ENCODE measurements at regions not wholly inside any gene's neighbourhood (a gene's known extent, or its start where the extent isn't known, plus 50 kb on each side); places are given as distances from the start of the nearest gene placed in this dataset.

DNA sequence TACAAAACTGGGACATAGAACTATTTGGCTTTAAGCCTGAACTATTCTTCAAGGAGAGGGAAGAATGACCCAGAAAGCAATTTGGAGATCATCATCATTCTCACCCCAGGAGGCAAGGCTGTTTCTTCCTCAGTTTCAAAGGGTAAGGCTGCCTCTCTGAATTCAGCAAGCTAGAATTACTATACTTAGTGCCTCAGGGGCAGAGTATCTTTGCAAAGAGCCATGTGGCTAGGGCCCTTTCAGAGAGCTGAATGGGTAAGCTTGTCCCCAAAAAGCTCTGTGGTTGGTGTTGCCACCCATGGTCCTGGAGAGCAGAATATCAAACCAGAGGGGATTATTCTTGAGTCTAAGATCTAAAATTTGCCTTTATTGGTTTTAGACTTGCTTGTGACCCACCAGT, 720.3 kb upstream of the ARPP21 start:
- H3K4me3 ChIP-seq (replicated peaks in 1 of 2; ENCODE audit: low read depth in 2 of 2, low read length in 2 of 2) = no peak overlapping the region
- DNase-seq (ENCODE audit: low read depth in 2 of 2) = no peak
- TF ChIP-seq, protein P1, sequence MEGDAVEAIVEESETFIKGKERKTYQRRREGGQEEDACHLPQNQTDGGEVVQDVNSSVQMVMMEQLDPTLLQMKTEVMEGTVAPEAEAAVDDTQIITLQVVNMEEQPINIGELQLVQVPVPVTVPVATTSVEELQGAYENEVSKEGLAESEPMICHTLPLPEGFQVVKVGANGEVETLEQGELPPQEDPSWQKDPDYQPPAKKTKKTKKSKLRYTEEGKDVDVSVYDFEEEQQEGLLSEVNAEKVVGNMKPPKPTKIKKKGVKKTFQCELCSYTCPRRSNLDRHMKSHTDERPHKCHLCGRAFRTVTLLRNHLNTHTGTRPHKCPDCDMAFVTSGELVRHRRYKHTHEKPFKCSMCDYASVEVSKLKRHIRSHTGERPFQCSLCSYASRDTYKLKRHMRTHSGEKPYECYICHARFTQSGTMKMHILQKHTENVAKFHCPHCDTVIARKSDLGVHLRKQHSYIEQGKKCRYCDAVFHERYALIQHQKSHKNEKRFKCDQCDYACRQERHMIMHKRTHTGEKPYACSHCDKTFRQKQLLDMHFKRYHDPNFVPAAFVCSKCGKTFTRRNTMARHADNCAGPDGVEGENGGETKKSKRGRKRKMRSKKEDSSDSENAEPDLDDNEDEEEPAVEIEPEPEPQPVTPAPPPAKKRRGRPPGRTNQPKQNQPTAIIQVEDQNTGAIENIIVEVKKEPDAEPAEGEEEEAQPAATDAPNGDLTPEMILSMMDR (IDR thresholded peaks at IDR 0.05; ENCODE audit: low read depth, low read length) = no peak

DNA sequence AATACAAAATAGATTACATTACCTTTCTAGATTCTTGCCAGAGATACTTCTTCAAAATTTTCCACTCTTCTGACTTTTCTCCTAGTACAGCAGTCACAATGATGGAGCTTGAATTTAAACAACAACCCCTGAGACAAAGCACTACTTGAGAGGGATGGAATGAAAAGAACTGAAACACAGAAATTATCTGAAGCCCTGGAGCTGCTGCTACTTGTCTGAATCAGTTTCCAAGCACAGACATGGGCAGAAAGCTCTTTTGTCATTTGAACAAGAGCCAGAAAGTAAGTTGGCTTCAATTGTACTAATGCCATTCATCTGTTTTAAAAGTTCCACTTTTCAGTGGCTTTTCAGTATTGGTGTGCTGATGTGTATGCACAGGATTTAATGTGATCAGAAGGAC, 718.5 kb upstream of the ARPP21 start:
- DNase-seq (ENCODE audit: low read depth in 2 of 2) = no peak
- TF ChIP-seq, protein P1 (IDR thresholded peaks at IDR 0.05; ENCODE audit: low read depth, low read length) = no peak
- no peak overlapping the region for H3K4me3 ChIP-seq (replicated peaks in 1 of 2; ENCODE audit: low read depth in 2 of 2, low read length in 2 of 2)

DNA sequence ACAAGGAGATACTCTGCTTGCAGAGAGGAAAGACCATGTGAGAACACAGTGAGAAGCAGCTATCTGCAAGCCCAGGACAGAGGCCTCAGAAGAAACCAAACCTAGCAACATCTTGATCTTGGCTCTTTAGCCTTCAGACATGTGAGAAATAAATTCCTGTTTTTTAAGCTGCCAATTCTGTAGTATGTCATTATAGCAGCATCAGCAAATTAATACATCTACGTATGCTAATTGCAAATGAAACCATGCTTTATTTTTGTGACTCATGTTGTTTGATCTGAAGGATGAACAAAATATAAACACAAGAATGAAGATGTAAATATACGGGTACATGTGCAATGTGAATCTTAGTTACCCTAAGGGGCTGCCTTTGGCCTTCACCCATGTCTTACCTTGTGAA, 714.4 kb upstream of the ARPP21 start:
- H3K4me3 ChIP-seq (replicated peaks in 1 of 2; ENCODE audit: low read depth in 2 of 2, low read length in 2 of 2) = no peak overlapping the region
- DNase-seq (ENCODE audit: low read depth in 2 of 2) = no peak
- TF ChIP-seq, protein P1 (IDR thresholded peaks at IDR 0.05; ENCODE audit: low read depth, low read length) = no peak

DNA sequence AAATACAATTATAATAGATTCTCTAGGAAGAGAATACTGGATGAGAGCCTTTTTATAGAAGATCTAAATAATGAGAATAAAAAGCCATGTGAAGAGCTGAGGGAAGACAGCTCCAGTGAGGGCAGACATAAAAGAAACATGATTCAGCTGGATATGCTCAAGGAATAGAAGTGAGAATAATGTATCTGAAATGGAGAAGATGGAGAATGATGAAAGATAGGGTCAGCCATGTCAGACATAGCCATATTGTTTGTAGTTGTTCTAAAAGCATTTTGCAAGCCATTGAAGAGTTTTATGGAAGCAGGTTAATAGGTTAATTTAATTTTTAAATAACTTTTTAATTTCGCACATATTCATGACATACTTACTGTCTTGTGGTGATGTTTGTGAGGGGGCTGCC, 713.5 kb upstream of the ARPP21 start:
- H3K4me3 ChIP-seq (replicated peaks in 1 of 2; ENCODE audit: low read depth in 2 of 2, low read length in 2 of 2) = no peak overlapping the region
- DNase-seq (ENCODE audit: low read depth in 2 of 2) = no peak
- TF ChIP-seq, protein P1 (IDR thresholded peaks at IDR 0.05; ENCODE audit: low read depth, low read length) = no peak

DNA sequence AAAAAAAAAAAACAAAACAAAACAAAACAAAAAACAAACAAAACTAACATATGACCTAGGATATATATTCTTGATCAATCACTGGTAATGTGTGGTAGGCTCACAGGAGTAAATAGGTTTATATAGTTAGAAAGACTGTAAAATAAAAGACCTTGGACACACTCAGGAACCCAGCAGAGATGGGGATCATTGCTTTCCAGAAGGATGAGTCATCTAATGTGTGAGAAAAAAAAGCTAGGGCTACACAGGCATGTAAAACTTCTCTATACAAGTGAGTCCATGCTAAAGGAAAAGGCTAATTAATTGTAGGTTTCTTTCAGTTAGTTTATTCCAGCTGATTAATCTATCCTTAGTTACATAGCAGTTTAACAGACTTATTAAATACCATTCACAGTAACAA, 710.3 kb upstream of the ARPP21 start:
- TF ChIP-seq, protein P1 (IDR thresholded peaks at IDR 0.05; ENCODE audit: low read depth, low read length) = no peak
- H3K4me3 ChIP-seq (replicated peaks in 1 of 2; ENCODE audit: low read depth in 2 of 2, low read length in 2 of 2) = no peak overlapping the region
- DNase-seq (ENCODE audit: low read depth in 2 of 2) = no peak

DNA sequence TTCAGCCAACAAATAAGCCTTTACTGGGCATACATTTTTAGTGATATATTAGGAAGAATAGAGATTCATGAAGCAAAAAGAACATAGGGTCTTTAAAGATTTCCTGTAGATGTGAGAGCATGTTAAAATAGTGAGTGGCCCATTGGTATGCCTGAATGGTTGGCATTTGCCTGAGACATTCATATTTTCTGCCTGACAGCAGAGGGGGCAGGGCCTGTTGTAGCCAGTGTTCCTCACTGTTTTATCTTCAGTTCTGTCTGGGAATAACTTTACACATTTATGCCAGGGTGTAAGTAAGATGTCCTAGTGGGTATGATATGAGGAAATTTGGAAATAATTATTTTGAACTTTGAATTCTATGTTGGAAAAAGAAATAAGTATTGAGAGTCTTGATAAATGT, 704.7 kb upstream of the ARPP21 start:
- H3K4me3 ChIP-seq (replicated peaks in 1 of 2; ENCODE audit: low read depth in 2 of 2, low read length in 2 of 2) = no peak overlapping the region
- TF ChIP-seq, protein P1 (IDR thresholded peaks at IDR 0.05; ENCODE audit: low read depth, low read length) = no peak
- no peak for DNase-seq (ENCODE audit: low read depth in 2 of 2)

DNA sequence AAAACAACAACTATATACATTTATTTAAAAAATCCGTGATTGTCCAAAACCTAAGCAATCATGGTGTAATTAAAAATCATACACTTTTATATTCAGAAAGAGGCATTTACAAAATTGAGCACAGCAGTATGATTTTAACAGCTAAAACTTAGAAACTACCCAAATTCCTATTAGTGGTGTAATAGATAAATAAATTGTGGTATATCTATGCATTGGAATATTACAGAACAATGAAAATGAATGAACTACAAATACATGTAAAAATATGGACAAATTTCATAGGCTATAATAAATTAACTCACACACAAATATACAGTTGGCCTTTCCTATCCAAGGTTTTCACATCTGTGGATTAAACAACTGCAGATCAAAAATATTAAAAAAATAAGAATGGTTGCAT, 700.5 kb upstream of the ARPP21 start:
- TF ChIP-seq, protein P1 (IDR thresholded peaks at IDR 0.05; ENCODE audit: low read depth, low read length) = no peak
- no peak for DNase-seq (ENCODE audit: low read depth in 2 of 2)
- H3K4me3 ChIP-seq (replicated peaks in 1 of 2; ENCODE audit: low read depth in 2 of 2, low read length in 2 of 2) = no peak overlapping the region
